ENCODE measurements at regions not wholly inside any gene's neighbourhood (a gene's known extent, or its start where the extent isn't known, plus 50 kb on each side); places are given as distances from the start of the nearest gene placed in this dataset.
"Not testable (repeated sequence)": the region's sequence is repeated elsewhere in the genome, so short reads cannot be mapped to it uniquely, and the experiment has no call there.

GRCh38 chr3:35900079-35900478 is 260.8 kb downstream of the ARPP21 start:
- ATAC-seq (ENCODE audit: low read depth), result no peak
- DNase-seq (ENCODE audit: low spot score), result no peak
- Histone ChIP-seq H3K4me3 (ENCODE audit: severe bottlenecking) (no peak overlapping the region), H3K36me3 (ENCODE audit: low read depth) (no peaks in the 10 kb centered on the region), H3K27ac (ENCODE audit: poor library complexity, severe bottlenecking) (no peak overlapping the region), H3K9me3 (ENCODE audit: severe bottlenecking) (no peaks in the 10 kb centered on the region), H3K4me1 (ENCODE audit: insufficient read depth, poor library complexity, severe bottlenecking) (no peaks in the 10 kb centered on the region), H3K27me3 (ENCODE audit: insufficient read depth, poor library complexity, severe bottlenecking) (peaks cover 4% of the 10 kb centered on the region)
- no peak for TF ChIP-seq CTCF (IDR thresholded peaks at IDR 0.05; ENCODE audit: poor library complexity, severe bottlenecking)

- Histone ChIP-seq H3K36me3 (ENCODE audit: low read depth) (no peaks in the 10 kb centered on the region), H3K27ac (ENCODE audit: poor library complexity, severe bottlenecking) (no peak overlapping the region), H3K9me3 (ENCODE audit: severe bottlenecking) (no peaks in the 10 kb centered on the region), H3K4me3 (ENCODE audit: severe bottlenecking) (no peak overlapping the region), H3K4me1 (ENCODE audit: insufficient read depth, poor library complexity, severe bottlenecking) (no peaks in the 10 kb centered on the region), H3K27me3 (ENCODE audit: insufficient read depth, poor library complexity, severe bottlenecking) (no peaks in the 10 kb centered on the region)
- peak; percentile 88 for TF ChIP-seq CTCF (IDR thresholded peaks at IDR 0.05; ENCODE audit: poor library complexity, severe bottlenecking)
- ATAC-seq (ENCODE audit: low read depth) (peak; percentile 70), DNase-seq (ENCODE audit: low spot score) (no peak)
These were observed 269.3 kb downstream of the ARPP21 start for GRCh38 chr3:35908366-35909232.

GRCh38 chr3:35919160-35919559 is 279.8 kb downstream of the ARPP21 start:
- Histone ChIP-seq H3K36me3 (ENCODE audit: low read depth) (no peaks in the 10 kb centered on the region), H3K4me1 (ENCODE audit: insufficient read depth, poor library complexity, severe bottlenecking) (no peaks in the 10 kb centered on the region), H3K4me3 (ENCODE audit: severe bottlenecking) (no peak overlapping the region), H3K27me3 (ENCODE audit: insufficient read depth, poor library complexity, severe bottlenecking) (no peaks in the 10 kb centered on the region), H3K27ac (ENCODE audit: poor library complexity, severe bottlenecking) (no peak overlapping the region), H3K9me3 (ENCODE audit: severe bottlenecking) (no peaks in the 10 kb centered on the region)
- no peak for TF ChIP-seq CTCF (IDR thresholded peaks at IDR 0.05; ENCODE audit: poor library complexity, severe bottlenecking)
- no peak for ATAC-seq (ENCODE audit: low read depth)
- DNase-seq (ENCODE audit: low spot score), result no peak

- Histone ChIP-seq H3K9me3 (ENCODE audit: severe bottlenecking) (no peaks in the 10 kb centered on the region), H3K4me3 (ENCODE audit: severe bottlenecking) (no peak overlapping the region), H3K27me3 (ENCODE audit: insufficient read depth, poor library complexity, severe bottlenecking) (no peaks in the 10 kb centered on the region), H3K36me3 (ENCODE audit: low read depth) (no peaks in the 10 kb centered on the region), H3K4me1 (ENCODE audit: insufficient read depth, poor library complexity, severe bottlenecking) (no peaks in the 10 kb centered on the region), H3K27ac (ENCODE audit: poor library complexity, severe bottlenecking) (no peak overlapping the region)
- TF ChIP-seq CTCF (IDR thresholded peaks at IDR 0.05; ENCODE audit: poor library complexity, severe bottlenecking), result no peak
- DNase-seq (ENCODE audit: low spot score) (no peak), ATAC-seq (ENCODE audit: low read depth) (no peak)
These were observed 282.4 kb downstream of the ARPP21 start for GRCh38 chr3:35921718-35922117.

GRCh38 chr3:35924070-35924469 is 284.7 kb downstream of the ARPP21 start:
- H3K4me1 ChIP-seq (ENCODE audit: insufficient read depth, poor library complexity, severe bottlenecking); H3K27me3 ChIP-seq (ENCODE audit: insufficient read depth, poor library complexity, severe bottlenecking); H3K9me3 ChIP-seq (ENCODE audit: severe bottlenecking); H3K4me3 ChIP-seq (ENCODE audit: severe bottlenecking); H3K36me3 ChIP-seq (ENCODE audit: low read depth); H3K27ac ChIP-seq (ENCODE audit: poor library complexity, severe bottlenecking); DNase-seq (ENCODE audit: low spot score): not testable (repeated sequence)
- peak; percentile 77 for ATAC-seq (ENCODE audit: low read depth)
- TF ChIP-seq CTCF (IDR thresholded peaks at IDR 0.05; ENCODE audit: poor library complexity, severe bottlenecking), result peak; percentile 54
